ENCODE measurements at regions not wholly inside any gene's neighbourhood (a gene's known extent, or its start where the extent isn't known, plus 50 kb on each side); places are given as distances from the start of the nearest gene placed in this dataset.

GRCh38 chr2:2834516-2835254 is 503.6 kb upstream of the MYT1L start:
- no peak for TF ChIP-seq POLR2A (IDR thresholded peaks at IDR 0.05)
- no peak for TF ChIP-seq CTCF (IDR thresholded peaks at IDR 0.05)
